Eye (tissue), 1 donor: ENCODE measurements at regions not wholly inside any gene's neighbourhood (a gene's known extent, or its start where the extent isn't known, plus 50 kb on each side); places are given as distances from the start of the nearest gene placed in this dataset.
"Not testable (repeated sequence)": the region's sequence is repeated elsewhere in the genome, so short reads cannot be mapped to it uniquely, and the experiment has no call there.

Source experiments
- DNase-seq: peaks from one replicate; pipeline ENCODE4 v3.0.0-alpha.2; 2015

GRCh38 chr3:74413547-74414241 lies 200.8 kb downstream of the CNTN3 start:
- DNase-seq, result no peak

- no peak for DNase-seq
Observed at GRCh38 chr3:74410276-74410941, 204.1 kb downstream of the CNTN3 start.

GRCh38 chr3:74409066-74409465 lies 205.4 kb downstream of the CNTN3 start:
- DNase-seq, result no peak

- DNase-seq, result no peak
Observed at GRCh38 chr3:74403307-74403706, 211.2 kb downstream of the CNTN3 start.

GRCh38 chr3:74402821-74403220 lies 211.6 kb downstream of the CNTN3 start:
- no peak for DNase-seq

- DNase-seq, result no peak
Observed at GRCh38 chr3:74393426-74393825, 221.0 kb downstream of the CNTN3 start.

GRCh38 chr3:74390121-74390877 lies 224.2 kb downstream of the CNTN3 start:
- DNase-seq, result peak; percentile 34

GRCh38 chr3:74387111-74387735 lies 227.2 kb downstream of the CNTN3 start:
- DNase-seq, result no peak

- no peak for DNase-seq
Observed at GRCh38 chr3:74384159-74384558, 230.3 kb downstream of the CNTN3 start.

- DNase-seq, result no peak
Observed at GRCh38 chr3:74377669-74378068, 236.8 kb downstream of the CNTN3 start.

GRCh38 chr3:74376323-74376722 lies 238.1 kb downstream of the CNTN3 start:
- DNase-seq, result not testable (repeated sequence)

- no peak for DNase-seq
Observed at GRCh38 chr3:74375653-74376052, 238.8 kb downstream of the CNTN3 start.

GRCh38 chr3:74372743-74373142 lies 241.7 kb downstream of the CNTN3 start:
- DNase-seq, result no peak

GRCh38 chr3:74370342-74370741 lies 244.1 kb downstream of the CNTN3 start:
- no peak for DNase-seq

GRCh38 chr3:74366331-74366730 lies 248.1 kb downstream of the CNTN3 start:
- no peak for DNase-seq

- DNase-seq, result no peak
Observed at GRCh38 chr3:74363346-74363745, 251.1 kb downstream of the CNTN3 start.

GRCh38 chr3:74360406-74360805 lies 254.1 kb downstream of the CNTN3 start:
- no peak for DNase-seq

GRCh38 chr3:74357881-74358280 lies 256.6 kb downstream of the CNTN3 start:
- peak; percentile 11 for DNase-seq

- DNase-seq, result no peak
Observed at GRCh38 chr3:74353039-74353438, 261.4 kb downstream of the CNTN3 start.

GRCh38 chr3:74352166-74352565 lies 262.3 kb downstream of the CNTN3 start:
- no peak for DNase-seq

GRCh38 chr3:74351213-74351612 lies 263.2 kb downstream of the CNTN3 start:
- no peak for DNase-seq

- DNase-seq, result no peak
Observed at GRCh38 chr3:74349015-74349414, 265.4 kb downstream of the CNTN3 start.

- DNase-seq, result no peak
Observed at GRCh38 chr3:74347563-74348268, 266.7 kb downstream of the CNTN3 start.
